ENCODE measurements at regions not wholly inside any gene's neighbourhood (a gene's known extent, or its start where the extent isn't known, plus 50 kb on each side); places are given as distances from the start of the nearest gene placed in this dataset.

DNA sequence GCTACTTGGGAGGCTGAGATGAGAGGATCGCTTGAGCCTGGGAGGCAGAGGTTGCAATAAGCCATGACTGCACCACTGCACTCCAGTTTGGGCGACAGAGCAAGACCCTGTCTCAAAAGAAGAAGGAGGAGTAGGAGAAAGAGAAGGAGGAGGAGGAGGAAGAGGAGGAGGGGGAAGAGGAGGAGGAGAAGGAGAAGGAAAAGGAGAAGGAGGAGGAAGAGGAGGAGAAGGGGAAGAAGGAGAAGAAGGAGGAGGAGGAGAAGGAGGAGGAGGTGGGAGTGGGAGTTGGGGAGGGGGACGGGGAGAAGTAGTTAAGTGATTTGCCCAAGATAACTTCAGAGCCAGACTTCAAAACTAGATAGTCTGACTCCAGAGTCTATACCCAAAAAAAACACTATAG, 55.5 kb upstream of the FOXD3 start:
- TF ChIP-seq TOX (CRISPR knock-in tag; IDR thresholded peaks at IDR 0.05; ENCODE audit: borderline replicate concordance) = no peak
- no peak for TF ChIP-seq ZFP3 (CRISPR knock-in tag; IDR thresholded peaks at IDR 0.05)
- TF ChIP-seq, protein P1, sequence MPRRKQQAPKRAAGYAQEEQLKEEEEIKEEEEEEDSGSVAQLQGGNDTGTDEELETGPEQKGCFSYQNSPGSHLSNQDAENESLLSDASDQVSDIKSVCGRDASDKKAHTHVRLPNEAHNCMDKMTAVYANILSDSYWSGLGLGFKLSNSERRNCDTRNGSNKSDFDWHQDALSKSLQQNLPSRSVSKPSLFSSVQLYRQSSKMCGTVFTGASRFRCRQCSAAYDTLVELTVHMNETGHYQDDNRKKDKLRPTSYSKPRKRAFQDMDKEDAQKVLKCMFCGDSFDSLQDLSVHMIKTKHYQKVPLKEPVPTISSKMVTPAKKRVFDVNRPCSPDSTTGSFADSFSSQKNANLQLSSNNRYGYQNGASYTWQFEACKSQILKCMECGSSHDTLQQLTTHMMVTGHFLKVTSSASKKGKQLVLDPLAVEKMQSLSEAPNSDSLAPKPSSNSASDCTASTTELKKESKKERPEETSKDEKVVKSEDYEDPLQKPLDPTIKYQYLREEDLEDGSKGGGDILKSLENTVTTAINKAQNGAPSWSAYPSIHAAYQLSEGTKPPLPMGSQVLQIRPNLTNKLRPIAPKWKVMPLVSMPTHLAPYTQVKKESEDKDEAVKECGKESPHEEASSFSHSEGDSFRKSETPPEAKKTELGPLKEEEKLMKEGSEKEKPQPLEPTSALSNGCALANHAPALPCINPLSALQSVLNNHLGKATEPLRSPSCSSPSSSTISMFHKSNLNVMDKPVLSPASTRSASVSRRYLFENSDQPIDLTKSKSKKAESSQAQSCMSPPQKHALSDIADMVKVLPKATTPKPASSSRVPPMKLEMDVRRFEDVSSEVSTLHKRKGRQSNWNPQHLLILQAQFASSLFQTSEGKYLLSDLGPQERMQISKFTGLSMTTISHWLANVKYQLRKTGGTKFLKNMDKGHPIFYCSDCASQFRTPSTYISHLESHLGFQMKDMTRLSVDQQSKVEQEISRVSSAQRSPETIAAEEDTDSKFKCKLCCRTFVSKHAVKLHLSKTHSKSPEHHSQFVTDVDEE (CRISPR knock-in tag; IDR thresholded peaks at IDR 0.05) = no peak
- TF ChIP-seq, protein P2, sequence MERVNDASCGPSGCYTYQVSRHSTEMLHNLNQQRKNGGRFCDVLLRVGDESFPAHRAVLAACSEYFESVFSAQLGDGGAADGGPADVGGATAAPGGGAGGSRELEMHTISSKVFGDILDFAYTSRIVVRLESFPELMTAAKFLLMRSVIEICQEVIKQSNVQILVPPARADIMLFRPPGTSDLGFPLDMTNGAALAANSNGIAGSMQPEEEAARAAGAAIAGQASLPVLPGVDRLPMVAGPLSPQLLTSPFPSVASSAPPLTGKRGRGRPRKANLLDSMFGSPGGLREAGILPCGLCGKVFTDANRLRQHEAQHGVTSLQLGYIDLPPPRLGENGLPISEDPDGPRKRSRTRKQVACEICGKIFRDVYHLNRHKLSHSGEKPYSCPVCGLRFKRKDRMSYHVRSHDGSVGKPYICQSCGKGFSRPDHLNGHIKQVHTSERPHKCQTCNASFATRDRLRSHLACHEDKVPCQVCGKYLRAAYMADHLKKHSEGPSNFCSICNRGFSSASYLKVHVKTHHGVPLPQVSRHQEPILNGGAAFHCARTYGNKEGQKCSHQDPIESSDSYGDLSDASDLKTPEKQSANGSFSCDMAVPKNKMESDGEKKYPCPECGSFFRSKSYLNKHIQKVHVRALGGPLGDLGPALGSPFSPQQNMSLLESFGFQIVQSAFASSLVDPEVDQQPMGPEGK (CRISPR knock-in tag; IDR thresholded peaks at IDR 0.05; ENCODE audit: borderline replicate concordance) = no peak
- TF ChIP-seq ZNF8 (CRISPR knock-in tag; IDR thresholded peaks at IDR 0.05) = no peak
- TF ChIP-seq, protein P3, sequence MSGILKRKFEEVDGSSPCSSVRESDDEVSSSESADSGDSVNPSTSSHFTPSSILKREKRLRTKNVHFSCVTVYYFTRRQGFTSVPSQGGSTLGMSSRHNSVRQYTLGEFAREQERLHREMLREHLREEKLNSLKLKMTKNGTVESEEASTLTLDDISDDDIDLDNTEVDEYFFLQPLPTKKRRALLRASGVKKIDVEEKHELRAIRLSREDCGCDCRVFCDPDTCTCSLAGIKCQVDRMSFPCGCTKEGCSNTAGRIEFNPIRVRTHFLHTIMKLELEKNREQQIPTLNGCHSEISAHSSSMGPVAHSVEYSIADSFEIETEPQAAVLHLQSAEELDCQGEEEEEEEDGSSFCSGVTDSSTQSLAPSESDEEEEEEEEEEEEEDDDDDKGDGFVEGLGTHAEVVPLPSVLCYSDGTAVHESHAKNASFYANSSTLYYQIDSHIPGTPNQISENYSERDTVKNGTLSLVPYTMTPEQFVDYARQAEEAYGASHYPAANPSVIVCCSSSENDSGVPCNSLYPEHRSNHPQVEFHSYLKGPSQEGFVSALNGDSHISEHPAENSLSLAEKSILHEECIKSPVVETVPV (CRISPR knock-in tag; IDR thresholded peaks at IDR 0.05) = no peak
